Left forelimb (tissue), 1 donor: ENCODE measurements at regions not wholly inside any gene's neighbourhood (a gene's known extent, or its start where the extent isn't known, plus 50 kb on each side); places are given as distances from the start of the nearest gene placed in this dataset.
A peak's percentile ranks its signal among the peaks of the same experiment; 100 is the strongest.
"Not testable (repeated sequence)": the region's sequence is repeated elsewhere in the genome, so short reads cannot be mapped to it uniquely, and the experiment has no call there.

Experiments
- DNase-seq: peaks from one replicate; pipeline ENCODE4 v3.0.0-alpha.2; 2018; ENCODE audit warnings: low spot score

GRCh38 chr18:57881818-57882413, 78.8 kb upstream of the ATP8B1 start:
- DNase-seq: peak; percentile 70

- DNase-seq: not testable (repeated sequence)
Measured at GRCh38 chr18:57879924-57880323, 76.8 kb upstream of the ATP8B1 start.

- no peak for DNase-seq
Measured at GRCh38 chr18:57869221-57869620, 66.1 kb upstream of the ATP8B1 start.

- DNase-seq: no peak
Measured at GRCh38 chr18:57866355-57866754, 63.2 kb upstream of the ATP8B1 start.

GRCh38 chr18:57864615-57865121, 61.6 kb upstream of the ATP8B1 start:
- DNase-seq: no peak

GRCh38 chr18:57863706-57864105, 60.6 kb upstream of the ATP8B1 start:
- no peak for DNase-seq

GRCh38 chr18:57859314-57859713, 56.2 kb upstream of the ATP8B1 start:
- no peak for DNase-seq

- no peak for DNase-seq
Measured at GRCh38 chr18:57856557-57857280, 53.6 kb upstream of the ATP8B1 start.

- no peak for DNase-seq
Measured at GRCh38 chr18:57856128-57856527, 53.0 kb upstream of the ATP8B1 start.

- DNase-seq: no peak
Measured at GRCh38 chr18:57855551-57855950, 52.4 kb upstream of the ATP8B1 start.

- no peak for DNase-seq
Measured at GRCh38 chr18:57854726-57855125, 51.6 kb upstream of the ATP8B1 start.

GRCh38 chr18:57853864-57854263, 50.7 kb upstream of the ATP8B1 start:
- no peak for DNase-seq

GRCh38 chr18:57853133-57853532, 50.0 kb upstream of the ATP8B1 start:
- no peak for DNase-seq
